Upper lobe of left lung (tissue), 6 donors: ENCODE measurements at regions not wholly inside any gene's neighbourhood (a gene's known extent, or its start where the extent isn't known, plus 50 kb on each side); places are given as distances from the start of the nearest gene placed in this dataset.
A peak's percentile ranks its signal among the peaks of the same experiment; 100 is the strongest.

Experiments used
- ATAC-seq, 2 donors: fragments of 200-7000 bp; cut with Tn5 transposase; one replicate each; pipeline ENCODE4 v1.9.1; 2022; ENCODE audit warnings: mild to moderate bottlenecking in 2 of 2, moderate library complexity in 2 of 2; ENCODE audit not compliant: low FRiP score in 2 of 2
- DNase-seq, 2 donors: peaks; one replicate each; pipeline ENCODE4 v3.0.0-alpha.2; 2019 to 2020
- H3K27ac ChIP-seq, 4 donors: fragments of 200-600 bp; sonication (generic); one replicate each; pipeline ENCODE4 v1.5.1; 2016 to 2019
- H3K27me3 ChIP-seq, 4 donors: fragments of 200-600 bp; sonication (generic); one replicate each; pipeline ENCODE4 v1.5.1; 2017 to 2019
- H3K36me3 ChIP-seq, 4 donors: fragments of 200-600 bp; sonication (generic); one replicate each; pipeline ENCODE4 v1.5.1; 2016 to 2019
- H3K4me1 ChIP-seq, 4 donors: fragments of 200-600 bp; sonication (generic); one replicate each; pipeline ENCODE4 v1.5.1; 2018 to 2019
- H3K4me3 ChIP-seq, 4 donors: fragments of 200-600 bp; sonication (generic); one replicate each; pipeline ENCODE4 v1.5.1; 2017 to 2019; ENCODE audit warnings: mild to moderate bottlenecking in 2 of 4, moderate library complexity in 1 of 4
- H3K9me3 ChIP-seq, 4 donors: fragments of 200-600 bp; sonication (generic); one replicate each; pipeline ENCODE4 v1.5.1; 2018 to 2019
- CTCF ChIP-seq, 6 experiments: fragments of 450-650 bp in 4 of 6; fragments of 200-600 bp in 2 of 6; sonication (generic) in 2 of 6; IDR thresholded peaks; one replicate each; pipeline ENCODE4 v1.5.1; 2016 to 2019; ENCODE audit warnings: antibody characterized with exemption in 6 of 6
- EP300 ChIP-seq, 4 donors: sonication (generic); formaldehyde crosslinking; IDR thresholded peaks; one replicate each; pipeline ENCODE4 v1.5.1; 2017; ENCODE audit warnings: antibody characterized with exemption in 4 of 4, control low read depth in 2 of 4
- POLR2A ChIP-seq, 4 donors: fragments of 450-650 bp; IDR thresholded peaks; one replicate each; pipeline ENCODE4 v1.5.1; 2016 to 2017; ENCODE audit warnings: antibody characterized with exemption in 4 of 4, mild to moderate bottlenecking in 2 of 4
- POLR2AphosphoS5 ChIP-seq, 2 donors: sonication (generic); formaldehyde crosslinking; IDR thresholded peaks; one replicate each; pipeline ENCODE4 v1.5.1; 2017; ENCODE audit warnings: antibody characterized with exemption in 2 of 2
- WGBS, 2 donors: methylation state at CpG; one replicate each; pipeline ENCODE4 v1.1.5; 2017 to 2018; 5-methylcytosine and 5-hydroxymethylcytosine counted together
- donor health status: DM: no; HTN: no; CAD: no; lungs with moderate emphysema.
- donor health status: DM: no; HTN: yes; CAD: no; lungs with severe emphysema.

GRCh38 chr18:986051-986450, 81.4 kb downstream of the ADCYAP1 start:
- no peak for TF ChIP-seq CTCF (IDR thresholded peaks at IDR 0.05)
- no peak for TF ChIP-seq POLR2AphosphoS5 (IDR thresholded peaks at IDR 0.05)
- no peak for TF ChIP-seq EP300 (IDR thresholded peaks at IDR 0.05)
- no peak for TF ChIP-seq POLR2A (IDR thresholded peaks at IDR 0.05)
- no peaks in the 10 kb centered on the region for H3K27me3 ChIP-seq
- 63 to 76% methylated on average over 3 of the region's 3 CpGs for WGBS, 2 donors
- no peak overlapping the region for H3K27ac ChIP-seq
- DNase-seq (peak in 1 of 2 donors; percentile 23), ATAC-seq (no peak)
- no peak overlapping the region for H3K4me3 ChIP-seq
- peaks cover 0 to 9% (median 0%) of the 10 kb centered on the region in 4 donors for H3K4me1 ChIP-seq
- no peaks in the 10 kb centered on the region for H3K36me3 ChIP-seq
- H3K9me3 ChIP-seq = no peaks in the 10 kb centered on the region

DNA sequence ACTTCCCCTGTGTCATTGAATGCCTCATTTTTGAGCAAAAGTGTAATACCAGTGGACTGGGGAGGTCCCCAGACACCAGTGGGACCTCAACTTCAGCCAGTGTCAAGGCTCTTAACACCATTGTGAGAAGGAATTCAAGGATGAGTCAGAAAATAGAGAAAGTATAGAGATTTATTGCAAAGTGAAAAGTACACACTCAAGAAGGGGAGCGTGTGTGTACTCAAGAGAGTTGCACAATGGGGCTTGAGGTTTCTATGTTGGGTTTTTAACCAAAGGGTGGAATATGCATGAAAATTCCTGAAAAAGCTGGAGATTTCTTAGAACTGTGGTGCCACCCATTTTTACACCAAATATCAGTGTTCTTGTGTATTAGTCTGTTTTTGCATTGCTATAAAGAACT, 81.9 kb downstream of the ADCYAP1 start:
- no peak overlapping the region for H3K4me3 ChIP-seq
- no peak for ATAC-seq
- H3K9me3 ChIP-seq = no peaks in the 10 kb centered on the region
- WGBS, 2 donors = 62 to 75% methylated on average over 1 of the region's 1 CpG
- H3K4me1 ChIP-seq = peaks cover 0 to 9% (median 0%) of the 10 kb centered on the region in 4 donors
- no peaks in the 10 kb centered on the region for H3K36me3 ChIP-seq
- no peaks in the 10 kb centered on the region for H3K27me3 ChIP-seq
- no peak for DNase-seq
- H3K27ac ChIP-seq = no peak overlapping the region
- TF ChIP-seq EP300 (IDR thresholded peaks at IDR 0.05) = peak in 1 of 4 donors; percentile 4
- no peak for TF ChIP-seq POLR2AphosphoS5 (IDR thresholded peaks at IDR 0.05)

DNA sequence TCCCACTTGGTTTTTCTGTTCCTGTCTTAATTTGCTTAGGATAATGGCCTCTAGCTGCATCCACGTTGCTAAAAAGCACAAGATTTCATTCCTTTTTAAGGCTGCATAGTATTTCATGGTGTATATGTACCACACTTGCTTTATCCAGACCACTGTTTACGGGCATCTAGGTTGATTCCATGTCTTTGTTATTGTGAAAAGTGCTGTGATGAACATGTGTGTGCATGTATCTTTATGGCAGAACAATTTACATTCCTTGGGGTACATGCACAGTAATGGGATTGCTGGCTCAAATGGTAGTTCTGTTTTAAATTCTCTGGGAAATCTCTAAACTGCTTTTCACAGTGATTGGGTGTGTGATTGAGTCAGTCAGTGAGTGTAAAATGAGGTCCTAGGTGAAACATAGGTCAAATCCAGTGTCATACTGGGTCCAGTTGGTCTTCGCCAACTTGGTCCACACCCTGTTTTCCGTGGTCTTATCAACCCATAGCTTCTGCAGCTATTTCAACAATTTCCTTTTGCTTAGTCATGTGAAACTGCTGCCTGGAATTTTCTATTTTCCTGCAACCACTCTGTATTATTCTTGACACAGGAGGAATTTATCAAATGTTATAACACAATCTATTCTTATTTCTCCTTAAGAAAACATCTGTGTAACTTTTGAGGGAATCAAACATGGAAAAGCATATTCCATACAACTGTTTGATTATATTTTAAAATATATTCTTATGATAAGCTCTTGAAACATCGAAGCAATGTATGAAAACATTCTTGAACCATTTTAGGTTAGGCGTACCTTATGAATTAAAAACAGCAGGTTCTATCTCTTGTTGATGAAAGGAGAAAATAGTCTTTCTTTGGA, 82.9 kb downstream of the ADCYAP1 start:
- ATAC-seq (no peak), DNase-seq (no peak)
- Histone ChIP-seq H3K27me3 (no peaks in the 10 kb centered on the region), H3K9me3 (no peaks in the 10 kb centered on the region), H3K4me3 (no peak overlapping the region), H3K36me3 (no peaks in the 10 kb centered on the region), H3K27ac (no peak overlapping the region), H3K4me1 (peaks cover 0 to 9% (median 0%) of the 10 kb centered on the region in 4 donors)
- TF ChIP-seq POLR2A (IDR thresholded peaks at IDR 0.05) (no peak), EP300 (IDR thresholded peaks at IDR 0.05) (no peak), POLR2AphosphoS5 (IDR thresholded peaks at IDR 0.05) (no peak), CTCF (IDR thresholded peaks at IDR 0.05) (no peak)
- WGBS, 2 donors = 66 to 70% methylated on average over 6 of the region's 6 CpGs

- Histone ChIP-seq H3K27me3 (no peaks in the 10 kb centered on the region), H3K4me3 (no peak overlapping the region), H3K9me3 (no peaks in the 10 kb centered on the region), H3K36me3 (no peaks in the 10 kb centered on the region), H3K4me1 (peaks cover 0 to 9% (median 0%) of the 10 kb centered on the region in 4 donors), H3K27ac (no peak overlapping the region)
- WGBS, 2 donors = 65 to 68% methylated on average over 2 of the region's 2 CpGs
- DNase-seq (no peak), ATAC-seq (no peak)
- no peak for TF ChIP-seq POLR2A (IDR thresholded peaks at IDR 0.05)
- TF ChIP-seq EP300 (IDR thresholded peaks at IDR 0.05) = no peak
- TF ChIP-seq CTCF (IDR thresholded peaks at IDR 0.05) = no peak
- no peak for TF ChIP-seq POLR2AphosphoS5 (IDR thresholded peaks at IDR 0.05)
These were observed 84.8 kb downstream of the ADCYAP1 start for GRCh38 chr18:989425-989824.

- 92 to 100% methylated on average over 2 of the region's 2 CpGs for WGBS, 2 donors
- Histone ChIP-seq H3K4me1 (peaks cover 0 to 9% (median 0%) of the 10 kb centered on the region in 4 donors), H3K36me3 (no peaks in the 10 kb centered on the region), H3K27ac (no peak overlapping the region), H3K9me3 (no peaks in the 10 kb centered on the region), H3K4me3 (no peak overlapping the region), H3K27me3 (no peaks in the 10 kb centered on the region)
- no peak for DNase-seq
- ATAC-seq = no peak
- TF ChIP-seq POLR2A (IDR thresholded peaks at IDR 0.05) = no peak
- TF ChIP-seq POLR2AphosphoS5 (IDR thresholded peaks at IDR 0.05) = no peak
- no peak for TF ChIP-seq EP300 (IDR thresholded peaks at IDR 0.05)
- no peak for TF ChIP-seq CTCF (IDR thresholded peaks at IDR 0.05)
These were observed 85.5 kb downstream of the ADCYAP1 start for GRCh38 chr18:990197-990596.
